ENCODE measurements at regions not wholly inside any gene's neighbourhood (a gene's known extent, or its start where the extent isn't known, plus 50 kb on each side); places are given as distances from the start of the nearest gene placed in this dataset.

DNA sequence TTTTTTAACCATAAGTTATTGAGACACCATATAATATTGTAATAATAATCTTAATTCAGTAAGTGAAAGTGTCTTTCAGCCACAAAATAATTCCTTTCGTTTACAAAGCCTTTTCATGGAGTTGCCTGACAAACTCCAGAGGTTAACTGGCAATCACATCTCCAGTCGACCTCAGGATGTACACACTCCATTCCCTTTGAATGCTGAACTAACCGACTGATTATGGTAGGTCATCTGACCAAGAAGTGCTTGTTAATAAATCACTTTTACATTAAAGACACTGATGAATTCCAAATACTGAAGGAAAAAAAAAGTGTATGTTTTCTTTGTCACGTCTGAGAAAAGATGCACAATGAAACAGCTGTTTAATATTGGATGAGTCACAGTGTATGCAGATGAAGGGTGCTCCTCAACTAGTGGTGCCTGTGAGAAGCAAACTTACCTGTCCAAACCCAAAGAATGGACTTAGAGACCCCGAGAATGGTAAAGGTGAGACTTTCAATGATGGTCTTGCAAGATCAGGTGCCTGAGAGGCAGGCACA lies 348.1 kb upstream of the VWC2 start:
- no peaks in the 10 kb centered on the region for H3K36me3 ChIP-seq (ENCODE audit: control insufficient read depth, low read depth, low read length)
- no peaks in the 10 kb centered on the region for H3K27me3 ChIP-seq (ENCODE audit: control insufficient read depth, insufficient read depth, low read length)
- H3K9me3 ChIP-seq (ENCODE audit: control insufficient read depth, low read depth, low read length): no peaks in the 10 kb centered on the region
- H3K4me3 ChIP-seq (ENCODE audit: low read length): no peak overlapping the region
- no peaks in the 10 kb centered on the region for H3K4me1 ChIP-seq (ENCODE audit: control insufficient read depth, low read depth, low read length)
- H3K9ac ChIP-seq (ENCODE audit: low read length): no peak overlapping the region
- H3K27ac ChIP-seq (ENCODE audit: low read length): no peak overlapping the region

- no peak overlapping the region for H3K9ac ChIP-seq (ENCODE audit: low read length)
- no peaks in the 10 kb centered on the region for H3K27me3 ChIP-seq (ENCODE audit: control insufficient read depth, insufficient read depth, low read length)
- H3K9me3 ChIP-seq (ENCODE audit: control insufficient read depth, low read depth, low read length): no peaks in the 10 kb centered on the region
- no peak overlapping the region for H3K27ac ChIP-seq (ENCODE audit: low read length)
- H3K36me3 ChIP-seq (ENCODE audit: control insufficient read depth, low read depth, low read length): no peaks in the 10 kb centered on the region
- H3K4me1 ChIP-seq (ENCODE audit: control insufficient read depth, low read depth, low read length): no peaks in the 10 kb centered on the region
- no peak overlapping the region for H3K4me3 ChIP-seq (ENCODE audit: low read length)
Observed at GRCh38 chr7:49432254-49432653, 341.2 kb upstream of the VWC2 start.

DNA sequence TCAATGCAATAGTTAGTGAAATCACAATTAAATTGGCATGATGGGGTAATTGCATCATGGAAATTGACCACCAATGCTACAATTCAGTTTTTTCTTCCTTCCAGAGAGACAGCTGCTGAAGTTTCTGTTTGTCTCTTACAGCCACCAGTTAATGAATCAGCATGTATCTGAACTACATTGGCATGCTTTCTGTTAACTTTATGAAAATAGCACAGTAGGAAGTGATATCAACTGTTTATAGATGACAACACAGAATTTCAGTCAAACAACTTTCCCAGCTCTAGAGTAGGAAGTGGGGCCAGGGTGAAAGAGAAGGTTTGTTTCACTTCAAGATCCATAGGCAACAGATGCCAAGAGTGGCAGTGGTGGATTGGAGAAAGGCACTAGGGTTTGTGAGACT lies 339.6 kb upstream of the VWC2 start:
- Histone ChIP-seq H3K27ac (ENCODE audit: low read length) (no peak overlapping the region), H3K4me1 (ENCODE audit: control insufficient read depth, low read depth, low read length) (no peaks in the 10 kb centered on the region), H3K36me3 (ENCODE audit: control insufficient read depth, low read depth, low read length) (no peaks in the 10 kb centered on the region), H3K9ac (ENCODE audit: low read length) (no peak overlapping the region), H3K9me3 (ENCODE audit: control insufficient read depth, low read depth, low read length) (no peaks in the 10 kb centered on the region), H3K27me3 (ENCODE audit: control insufficient read depth, insufficient read depth, low read length) (no peaks in the 10 kb centered on the region), H3K4me3 (ENCODE audit: low read length) (no peak overlapping the region)

DNA sequence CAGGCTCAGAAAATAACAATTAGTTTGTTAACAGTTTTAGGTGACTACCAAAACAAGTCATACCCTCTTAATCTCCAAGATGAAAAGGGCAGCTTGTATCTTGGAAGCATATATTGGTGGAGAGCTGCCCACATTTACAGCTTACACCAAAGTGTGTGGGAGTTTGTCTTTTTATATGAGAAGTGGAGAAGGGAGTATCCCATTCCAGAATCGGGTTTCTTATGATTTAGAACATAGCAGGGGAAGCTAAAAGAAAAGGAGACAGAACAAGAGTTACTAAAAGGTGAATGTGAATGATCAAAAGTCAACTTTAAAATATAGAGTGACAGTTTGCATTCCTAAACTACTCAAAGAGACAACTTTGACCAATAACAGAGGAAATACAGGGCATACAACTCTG lies 338.6 kb upstream of the VWC2 start:
- Histone ChIP-seq H3K4me1 (ENCODE audit: control insufficient read depth, low read depth, low read length) (no peaks in the 10 kb centered on the region), H3K9ac (ENCODE audit: low read length) (no peak overlapping the region), H3K36me3 (ENCODE audit: control insufficient read depth, low read depth, low read length) (no peaks in the 10 kb centered on the region), H3K4me3 (ENCODE audit: low read length) (no peak overlapping the region), H3K27ac (ENCODE audit: low read length) (no peak overlapping the region), H3K27me3 (ENCODE audit: control insufficient read depth, insufficient read depth, low read length) (no peaks in the 10 kb centered on the region), H3K9me3 (ENCODE audit: control insufficient read depth, low read depth, low read length) (no peaks in the 10 kb centered on the region)

GRCh38 chr7:49438281-49438680 lies 335.2 kb upstream of the VWC2 start:
- Histone ChIP-seq H3K9ac (ENCODE audit: low read length) (no peak overlapping the region), H3K9me3 (ENCODE audit: control insufficient read depth, low read depth, low read length) (no peaks in the 10 kb centered on the region), H3K36me3 (ENCODE audit: control insufficient read depth, low read depth, low read length) (no peaks in the 10 kb centered on the region), H3K4me1 (ENCODE audit: control insufficient read depth, low read depth, low read length) (no peaks in the 10 kb centered on the region), H3K4me3 (ENCODE audit: low read length) (no peak overlapping the region), H3K27ac (ENCODE audit: low read length) (no peak overlapping the region), H3K27me3 (ENCODE audit: control insufficient read depth, insufficient read depth, low read length) (no peaks in the 10 kb centered on the region)

DNA sequence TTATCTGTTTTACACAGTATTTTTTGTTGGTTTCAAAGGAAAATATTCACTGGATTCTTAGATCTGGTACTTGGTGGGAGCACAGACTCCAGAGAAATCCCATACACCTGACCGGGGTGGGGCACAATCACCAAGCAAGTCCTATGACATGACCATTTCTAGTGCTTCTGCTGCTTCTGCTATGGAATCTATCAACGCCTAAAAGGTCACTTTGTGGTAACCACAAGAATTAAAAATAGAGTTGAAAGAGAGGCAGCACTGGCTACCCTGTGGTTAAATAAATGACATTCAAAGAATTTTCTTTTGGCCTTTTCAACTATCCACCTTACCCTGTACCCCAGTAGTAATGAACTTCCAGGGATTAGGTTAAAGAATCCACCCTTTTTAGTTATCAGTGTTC lies 329.9 kb upstream of the VWC2 start:
- no peaks in the 10 kb centered on the region for H3K9me3 ChIP-seq (ENCODE audit: control insufficient read depth, low read depth, low read length)
- H3K4me1 ChIP-seq (ENCODE audit: control insufficient read depth, low read depth, low read length): no peaks in the 10 kb centered on the region
- no peaks in the 10 kb centered on the region for H3K36me3 ChIP-seq (ENCODE audit: control insufficient read depth, low read depth, low read length)
- no peak overlapping the region for H3K9ac ChIP-seq (ENCODE audit: low read length)
- H3K27ac ChIP-seq (ENCODE audit: low read length): no peak overlapping the region
- H3K4me3 ChIP-seq (ENCODE audit: low read length): no peak overlapping the region
- no peaks in the 10 kb centered on the region for H3K27me3 ChIP-seq (ENCODE audit: control insufficient read depth, insufficient read depth, low read length)

GRCh38 chr7:49453486-49453885 lies 320.0 kb upstream of the VWC2 start:
- H3K27me3 ChIP-seq (ENCODE audit: control insufficient read depth, insufficient read depth, low read length): no peaks in the 10 kb centered on the region

GRCh38 chr7:49479441-49479840 lies 294.0 kb upstream of the VWC2 start:
- Histone ChIP-seq H3K27ac (ENCODE audit: low read length) (no peak overlapping the region), H3K27me3 (ENCODE audit: control insufficient read depth, insufficient read depth, low read length) (no peaks in the 10 kb centered on the region), H3K4me3 (ENCODE audit: low read length) (no peak overlapping the region), H3K9me3 (ENCODE audit: control insufficient read depth, low read depth, low read length) (no peaks in the 10 kb centered on the region), H3K9ac (ENCODE audit: low read length) (no peak overlapping the region), H3K4me1 (ENCODE audit: control insufficient read depth, low read depth, low read length) (no peaks in the 10 kb centered on the region), H3K36me3 (ENCODE audit: control insufficient read depth, low read depth, low read length) (no peaks in the 10 kb centered on the region)

More at GRCh38 chr7:49453486-49453885, 320.0 kb upstream of the VWC2 start:
- Histone ChIP-seq H3K27ac (ENCODE audit: low read length) (no peak overlapping the region), H3K9me3 (ENCODE audit: control insufficient read depth, low read depth, low read length) (no peaks in the 10 kb centered on the region), H3K4me1 (ENCODE audit: control insufficient read depth, low read depth, low read length) (no peaks in the 10 kb centered on the region), H3K9ac (ENCODE audit: low read length) (no peak overlapping the region), H3K4me3 (ENCODE audit: low read length) (no peak overlapping the region), H3K36me3 (ENCODE audit: control insufficient read depth, low read depth, low read length) (no peaks in the 10 kb centered on the region)

- Histone ChIP-seq H3K4me3 (ENCODE audit: low read length) (no peak overlapping the region), H3K27ac (ENCODE audit: low read length) (no peak overlapping the region), H3K4me1 (ENCODE audit: control insufficient read depth, low read depth, low read length) (no peaks in the 10 kb centered on the region), H3K9ac (ENCODE audit: low read length) (no peak overlapping the region), H3K9me3 (ENCODE audit: control insufficient read depth, low read depth, low read length) (no peaks in the 10 kb centered on the region), H3K36me3 (ENCODE audit: control insufficient read depth, low read depth, low read length) (no peaks in the 10 kb centered on the region), H3K27me3 (ENCODE audit: control insufficient read depth, insufficient read depth, low read length) (no peaks in the 10 kb centered on the region)
Observed at GRCh38 chr7:49479936-49480544, 293.4 kb upstream of the VWC2 start.

DNA sequence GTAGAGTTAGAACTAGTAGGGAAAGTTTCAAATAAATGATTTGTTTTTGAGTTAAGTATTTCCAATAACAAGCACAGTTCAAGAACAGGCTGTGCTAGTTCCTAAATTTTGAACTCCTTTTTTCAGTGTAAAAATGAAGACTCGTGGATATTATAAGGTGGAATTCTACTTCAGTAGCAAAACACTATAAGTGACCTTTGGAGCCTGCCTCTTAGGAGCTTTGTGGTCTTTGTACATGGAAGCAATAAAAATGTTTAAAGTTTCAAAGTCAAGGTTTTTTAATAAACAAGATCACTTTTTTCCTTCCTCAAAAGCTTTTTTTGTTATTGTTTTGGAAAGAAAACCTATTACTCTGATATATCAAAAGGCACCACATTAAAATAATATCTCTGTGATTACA lies 292.4 kb upstream of the VWC2 start:
- H3K9ac ChIP-seq (ENCODE audit: low read length): no peak overlapping the region
- H3K27me3 ChIP-seq (ENCODE audit: control insufficient read depth, insufficient read depth, low read length): no peaks in the 10 kb centered on the region
- no peaks in the 10 kb centered on the region for H3K4me1 ChIP-seq (ENCODE audit: control insufficient read depth, low read depth, low read length)
- H3K4me3 ChIP-seq (ENCODE audit: low read length): no peak overlapping the region
- no peaks in the 10 kb centered on the region for H3K9me3 ChIP-seq (ENCODE audit: control insufficient read depth, low read depth, low read length)
- H3K27ac ChIP-seq (ENCODE audit: low read length): no peak overlapping the region
- H3K36me3 ChIP-seq (ENCODE audit: control insufficient read depth, low read depth, low read length): no peaks in the 10 kb centered on the region

- H3K9ac ChIP-seq (ENCODE audit: low read length): no peak overlapping the region
- no peaks in the 10 kb centered on the region for H3K9me3 ChIP-seq (ENCODE audit: control insufficient read depth, low read depth, low read length)
- peaks cover 19% of the 10 kb centered on the region for H3K4me1 ChIP-seq (ENCODE audit: control insufficient read depth, low read depth, low read length)
- no peaks in the 10 kb centered on the region for H3K27me3 ChIP-seq (ENCODE audit: control insufficient read depth, insufficient read depth, low read length)
- no peaks in the 10 kb centered on the region for H3K36me3 ChIP-seq (ENCODE audit: control insufficient read depth, low read depth, low read length)
- H3K27ac ChIP-seq (ENCODE audit: low read length): no peak overlapping the region
- H3K4me3 ChIP-seq (ENCODE audit: low read length): no peak overlapping the region
Observed at GRCh38 chr7:49483142-49483541, 290.3 kb upstream of the VWC2 start.

Measured in iPS-18a (cell line).